ENCODE measurements at regions not wholly inside any gene's neighbourhood (a gene's known extent, or its start where the extent isn't known, plus 50 kb on each side); places are given as distances from the start of the nearest gene placed in this dataset.
"Not testable (repeated sequence)": the region's sequence is repeated elsewhere in the genome, so short reads cannot be mapped to it uniquely, and the experiment has no call there.

GRCh38 chr15:84094720-84095119, 140.9 kb upstream of the GOLGA6L4 start:
- not testable (repeated sequence) for DNase-seq (ENCODE audit: low read depth); H3K4me3 ChIP-seq (ENCODE audit: low read depth, low read length)

- DNase-seq (ENCODE audit: low read depth); H3K4me3 ChIP-seq (ENCODE audit: low read depth, low read length): not testable (repeated sequence)
Measured at GRCh38 chr15:84097053-84097452, 138.5 kb upstream of the GOLGA6L4 start.

GRCh38 chr15:84098604-84099003, 137.0 kb upstream of the GOLGA6L4 start:
- DNase-seq (ENCODE audit: low read depth), result no peak
- no peak overlapping the region for H3K4me3 ChIP-seq (ENCODE audit: low read depth, low read length)

- no peak for DNase-seq (ENCODE audit: low read depth)
- no peak overlapping the region for H3K4me3 ChIP-seq (ENCODE audit: low read depth, low read length)
Measured at GRCh38 chr15:84099181-84099580, 136.4 kb upstream of the GOLGA6L4 start.

GRCh38 chr15:84103345-84103744, 132.2 kb upstream of the GOLGA6L4 start:
- no peak for DNase-seq (ENCODE audit: low read depth)
- no peak overlapping the region for H3K4me3 ChIP-seq (ENCODE audit: low read depth, low read length)

GRCh38 chr15:84104853-84105252, 130.7 kb upstream of the GOLGA6L4 start:
- H3K4me3 ChIP-seq (ENCODE audit: low read depth, low read length), result no peak overlapping the region
- no peak for DNase-seq (ENCODE audit: low read depth)

GRCh38 chr15:84108728-84109127, 126.8 kb upstream of the GOLGA6L4 start:
- no peak overlapping the region for H3K4me3 ChIP-seq (ENCODE audit: low read depth, low read length)
- DNase-seq (ENCODE audit: low read depth), result no peak

- DNase-seq (ENCODE audit: low read depth), result no peak
- no peak overlapping the region for H3K4me3 ChIP-seq (ENCODE audit: low read depth, low read length)
Measured at GRCh38 chr15:84111575-84111974, 124.0 kb upstream of the GOLGA6L4 start.

- DNase-seq (ENCODE audit: low read depth), result peak; percentile 31
- H3K4me3 ChIP-seq (ENCODE audit: low read depth, low read length), result no peak overlapping the region
Measured at GRCh38 chr15:84112025-84112424, 123.5 kb upstream of the GOLGA6L4 start.

- H3K4me3 ChIP-seq (ENCODE audit: low read depth, low read length), result no peak overlapping the region
- no peak for DNase-seq (ENCODE audit: low read depth)
Measured at GRCh38 chr15:84113919-84114318, 121.7 kb upstream of the GOLGA6L4 start.

GRCh38 chr15:84114680-84115079, 120.9 kb upstream of the GOLGA6L4 start:
- DNase-seq (ENCODE audit: low read depth); H3K4me3 ChIP-seq (ENCODE audit: low read depth, low read length): not testable (repeated sequence)

GRCh38 chr15:84119351-84119750, 116.2 kb upstream of the GOLGA6L4 start:
- DNase-seq (ENCODE audit: low read depth); H3K4me3 ChIP-seq (ENCODE audit: low read depth, low read length): not testable (repeated sequence)

GRCh38 chr15:84120903-84121302, 114.7 kb upstream of the GOLGA6L4 start:
- H3K4me3 ChIP-seq (ENCODE audit: low read depth, low read length); DNase-seq (ENCODE audit: low read depth): not testable (repeated sequence)

GRCh38 chr15:84128706-84129105, 106.9 kb upstream of the GOLGA6L4 start:
- H3K4me3 ChIP-seq (ENCODE audit: low read depth, low read length); DNase-seq (ENCODE audit: low read depth): not testable (repeated sequence)

GRCh38 chr15:84130098-84130831, 105.3 kb upstream of the GOLGA6L4 start:
- DNase-seq (ENCODE audit: low read depth); H3K4me3 ChIP-seq (ENCODE audit: low read depth, low read length): not testable (repeated sequence)

- DNase-seq (ENCODE audit: low read depth), result not testable (repeated sequence)
Measured at GRCh38 chr15:84135931-84136456, 99.6 kb upstream of the GOLGA6L4 start.

GRCh38 chr15:84142888-84143337, 92.7 kb upstream of the GOLGA6L4 start:
- H3K4me3 ChIP-seq (ENCODE audit: low read depth, low read length), result no peak overlapping the region
- DNase-seq (ENCODE audit: low read depth), result peak; percentile 20

More at GRCh38 chr15:84135931-84136456, 99.6 kb upstream of the GOLGA6L4 start:
- H3K4me3 ChIP-seq (ENCODE audit: low read depth, low read length), result not testable (repeated sequence)

- DNase-seq (ENCODE audit: low read depth), result no peak
- no peak overlapping the region for H3K4me3 ChIP-seq (ENCODE audit: low read depth, low read length)
Measured at GRCh38 chr15:84143753-84144314, 91.7 kb upstream of the GOLGA6L4 start.

- not testable (repeated sequence) for DNase-seq (ENCODE audit: low read depth); H3K4me3 ChIP-seq (ENCODE audit: low read depth, low read length)
Measured at GRCh38 chr15:84144946-84145345, 90.6 kb upstream of the GOLGA6L4 start.

GRCh38 chr15:84146299-84146698, 89.3 kb upstream of the GOLGA6L4 start:
- not testable (repeated sequence) for H3K4me3 ChIP-seq (ENCODE audit: low read depth, low read length); DNase-seq (ENCODE audit: low read depth)

GRCh38 chr15:84147307-84147706, 88.3 kb upstream of the GOLGA6L4 start:
- not testable (repeated sequence) for DNase-seq (ENCODE audit: low read depth); H3K4me3 ChIP-seq (ENCODE audit: low read depth, low read length)
